ENCODE measurements at regions not wholly inside any gene's neighbourhood (a gene's known extent, or its start where the extent isn't known, plus 50 kb on each side); places are given as distances from the start of the nearest gene placed in this dataset.

DNA sequence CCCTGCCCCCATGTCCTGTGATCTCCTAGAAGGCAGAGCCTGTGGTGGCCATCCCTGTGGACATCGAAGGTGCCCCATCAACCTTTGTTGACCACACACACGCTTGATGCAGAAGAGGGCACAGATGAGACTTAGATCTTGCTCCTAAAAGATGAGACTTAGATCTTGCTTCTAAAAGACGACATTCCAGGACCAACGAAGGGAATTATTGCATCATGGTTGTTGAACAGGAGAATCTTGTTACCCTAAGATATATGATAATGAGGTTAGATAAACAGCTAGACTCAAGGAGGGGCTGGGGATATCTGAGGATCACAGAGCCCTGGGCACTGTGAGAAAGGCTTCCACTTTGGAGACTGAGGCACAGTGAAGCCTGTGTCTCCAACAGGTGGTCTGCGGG lies 91.1 kb upstream of the WSCD2 start:
- DNase-seq (ENCODE audit: low spot score), result no peak

DNA sequence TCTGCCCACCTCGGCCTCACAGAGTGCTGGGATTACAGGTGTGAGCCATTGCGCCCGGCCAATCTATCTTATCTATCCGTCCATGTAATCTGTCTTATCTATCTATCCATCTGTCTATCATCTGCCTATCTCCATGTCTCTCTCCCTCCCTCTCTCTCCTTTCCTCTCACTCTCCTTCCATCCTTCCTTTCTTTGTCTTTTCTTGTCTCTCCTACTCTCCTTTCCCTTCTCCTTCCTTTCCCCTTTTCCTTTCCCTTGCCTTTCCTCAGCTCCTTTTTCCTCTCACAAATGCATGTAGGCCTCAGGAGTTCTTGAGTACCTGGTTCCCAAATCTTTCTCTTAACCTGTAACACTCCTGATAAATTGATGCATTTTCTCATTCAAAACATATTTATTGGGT lies 89.3 kb upstream of the WSCD2 start:
- no peak for DNase-seq (ENCODE audit: low spot score)

DNA sequence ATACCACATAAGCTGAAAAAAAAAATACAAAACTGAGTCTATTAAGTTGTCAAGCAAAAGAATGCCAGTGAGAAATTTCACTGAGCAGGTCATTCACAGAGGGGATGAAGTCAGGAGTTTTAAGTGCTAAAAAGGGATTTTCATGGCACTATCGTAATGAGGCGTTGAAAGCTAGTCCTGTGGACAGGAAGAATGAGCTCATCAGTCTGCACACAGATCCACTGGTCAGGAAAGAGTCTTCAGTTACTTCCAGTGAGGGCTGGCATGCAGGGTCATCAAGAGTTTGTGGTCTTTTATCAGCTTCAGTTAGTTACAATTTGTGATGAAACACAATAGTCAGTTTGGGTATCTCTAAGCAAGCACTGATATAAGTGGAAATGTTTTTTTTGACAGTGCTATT lies 88.1 kb upstream of the WSCD2 start:
- DNase-seq (ENCODE audit: low spot score), result no peak

DNA sequence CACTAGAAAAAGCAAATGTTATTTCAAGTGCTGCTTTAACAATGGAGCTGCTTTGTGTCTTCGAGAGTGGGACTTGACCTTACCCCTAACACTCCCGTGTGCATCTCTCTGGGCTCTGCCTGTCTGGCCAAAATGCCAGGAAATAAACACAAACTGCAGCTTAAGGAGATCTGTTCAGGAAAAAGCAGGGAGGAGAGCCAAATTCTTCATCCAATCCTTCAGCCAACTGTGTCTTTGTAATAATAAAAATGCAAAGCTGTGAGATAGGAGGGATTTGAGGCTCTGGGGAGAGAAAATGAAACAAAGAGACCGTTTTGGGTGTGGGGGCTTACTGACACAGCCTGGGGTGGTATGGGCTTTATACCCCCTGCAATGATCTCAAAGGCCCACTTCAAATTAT lies 85.8 kb upstream of the WSCD2 start:
- no peak for DNase-seq (ENCODE audit: low spot score)

DNA sequence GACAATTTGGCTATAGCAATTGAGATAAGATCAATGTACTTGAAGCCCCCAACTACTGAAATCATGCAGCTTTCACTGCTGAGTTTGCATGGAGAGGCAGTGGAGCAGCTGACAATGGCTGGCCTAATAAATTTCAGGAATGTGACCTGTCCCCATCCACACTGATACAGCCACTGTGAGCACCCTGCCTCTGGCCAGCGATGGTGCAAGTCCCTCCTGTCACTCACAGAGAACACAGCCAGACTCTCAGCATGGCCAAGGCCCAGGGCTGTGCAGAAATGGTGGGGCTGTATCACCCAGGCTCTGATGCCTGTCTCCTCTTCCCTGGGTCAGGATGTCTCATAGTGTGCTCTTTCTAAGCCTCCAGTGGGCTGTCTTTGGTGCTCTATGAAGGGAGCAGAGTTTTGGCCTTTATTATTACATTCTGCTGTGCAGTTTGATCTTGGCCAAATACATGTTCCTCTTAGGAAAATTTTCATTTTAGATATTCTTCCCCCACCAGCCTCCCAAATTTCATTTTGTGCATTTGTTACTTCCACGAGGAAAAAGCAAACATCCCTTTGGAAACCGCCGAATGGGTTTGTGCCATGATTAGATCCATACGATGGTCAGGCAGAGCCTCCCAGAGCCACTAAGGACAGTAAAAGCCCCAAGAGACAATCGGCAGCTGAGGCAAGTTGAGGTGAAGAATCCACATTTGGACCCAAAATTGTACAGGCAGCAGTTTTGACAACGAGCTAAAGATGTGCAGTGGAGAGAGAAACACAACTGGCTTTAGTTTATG lies 85.1 kb upstream of the WSCD2 start:
- no peak for DNase-seq (ENCODE audit: low spot score)

DNA sequence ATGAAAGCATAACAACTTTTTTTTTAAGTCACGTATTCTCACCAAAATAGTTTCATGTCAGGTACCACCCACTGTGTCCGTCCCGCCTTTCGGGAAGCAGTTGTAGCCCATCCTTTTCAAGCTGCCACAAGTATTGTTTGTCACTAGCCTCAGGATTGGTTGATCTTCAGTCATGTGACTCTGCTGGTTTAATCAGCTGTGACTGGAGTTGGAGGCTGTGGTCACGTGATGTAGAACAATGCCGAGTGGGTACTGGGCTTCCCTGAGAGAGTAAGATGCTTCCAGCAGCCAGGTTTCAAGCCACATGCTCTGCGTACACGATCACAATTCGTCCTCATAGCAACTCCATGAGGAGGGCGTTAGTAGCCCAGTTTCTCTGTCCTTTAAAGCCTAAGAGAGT lies 83.0 kb upstream of the WSCD2 start:
- DNase-seq (ENCODE audit: low spot score), result no peak

DNA sequence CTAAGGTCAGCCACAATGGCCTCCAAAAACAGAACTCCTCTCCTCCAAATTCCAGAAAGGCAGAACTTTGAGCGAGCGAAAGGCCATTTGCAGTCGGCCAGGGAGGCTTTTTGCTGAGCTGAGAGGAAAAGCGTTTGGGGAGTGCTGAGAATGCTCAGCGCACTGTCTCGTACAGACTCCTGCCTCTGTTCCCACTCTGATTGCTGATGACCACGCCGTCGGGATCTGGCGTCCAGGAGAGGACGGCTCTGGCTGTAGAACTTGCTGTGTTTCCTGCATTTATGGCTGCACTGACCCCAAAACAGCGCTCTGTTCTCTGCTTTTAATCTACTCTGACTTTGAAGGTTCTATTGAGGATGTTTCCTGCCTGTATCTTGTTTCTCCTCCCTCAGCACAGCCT lies 82.4 kb upstream of the WSCD2 start:
- DNase-seq (ENCODE audit: low spot score), result no peak

DNA sequence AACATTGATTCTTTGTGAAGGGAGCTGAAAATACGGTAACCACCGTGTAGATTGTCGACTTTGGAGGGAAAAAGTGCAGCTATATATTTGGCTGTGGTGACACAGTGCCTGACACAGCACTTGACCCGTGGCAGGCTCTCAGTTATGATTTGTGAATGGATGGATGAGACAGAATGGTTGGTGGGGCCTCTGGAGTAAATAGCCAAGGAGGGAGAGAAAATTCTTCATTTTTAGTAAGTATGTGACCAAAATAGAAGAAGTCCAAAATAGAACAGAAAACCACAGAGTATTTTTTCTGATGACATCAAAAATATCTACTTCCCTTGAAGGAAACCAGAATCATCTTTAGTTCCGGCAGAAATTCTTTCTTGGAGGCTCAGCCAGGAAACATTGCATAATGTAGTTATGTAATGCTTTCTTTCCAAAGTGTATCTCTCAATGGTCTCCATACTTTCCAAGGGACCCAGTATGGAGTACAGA lies 82.0 kb upstream of the WSCD2 start:
- no peak for DNase-seq (ENCODE audit: low spot score)

DNA sequence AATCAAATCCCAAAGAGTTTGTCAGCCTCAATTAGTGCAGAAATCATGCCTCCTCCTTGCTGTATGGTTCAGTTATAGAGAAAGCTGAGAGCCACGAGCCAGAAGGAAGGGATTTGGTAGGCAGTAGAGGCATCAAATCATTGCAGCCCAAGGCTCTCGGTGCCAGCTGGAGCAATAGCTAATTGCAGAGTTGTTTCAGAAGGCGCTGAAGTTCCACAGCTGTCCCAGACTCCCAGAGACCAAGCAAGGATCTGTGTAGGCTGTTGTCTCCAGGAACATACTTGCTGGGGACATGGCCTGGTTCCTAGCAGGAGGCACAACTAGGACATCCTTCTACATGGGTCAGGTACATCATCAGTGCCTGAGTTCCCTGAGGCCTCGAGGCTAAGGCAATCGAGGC lies 80.4 kb upstream of the WSCD2 start:
- DNase-seq (ENCODE audit: low spot score), result no peak

DNA sequence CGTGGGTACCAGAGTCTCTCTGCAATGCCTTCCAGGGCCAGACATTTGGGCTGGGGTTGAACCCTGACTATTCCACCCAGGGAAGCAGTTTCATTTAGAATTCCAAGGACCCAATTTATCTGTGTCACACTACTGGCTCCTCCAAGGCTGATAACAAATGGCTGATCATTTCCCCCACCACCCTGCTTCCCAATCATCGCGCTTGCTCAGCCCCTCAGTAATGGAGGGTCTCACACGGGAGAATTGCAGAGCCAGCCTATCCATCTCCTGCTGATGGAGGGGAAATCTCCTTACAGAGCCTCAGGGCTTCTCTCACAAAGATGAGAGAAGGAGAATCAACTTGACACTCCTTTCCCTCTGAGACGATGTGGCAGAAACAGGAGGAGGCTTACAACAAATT lies 78.4 kb upstream of the WSCD2 start:
- no peak for DNase-seq (ENCODE audit: low spot score)

DNA sequence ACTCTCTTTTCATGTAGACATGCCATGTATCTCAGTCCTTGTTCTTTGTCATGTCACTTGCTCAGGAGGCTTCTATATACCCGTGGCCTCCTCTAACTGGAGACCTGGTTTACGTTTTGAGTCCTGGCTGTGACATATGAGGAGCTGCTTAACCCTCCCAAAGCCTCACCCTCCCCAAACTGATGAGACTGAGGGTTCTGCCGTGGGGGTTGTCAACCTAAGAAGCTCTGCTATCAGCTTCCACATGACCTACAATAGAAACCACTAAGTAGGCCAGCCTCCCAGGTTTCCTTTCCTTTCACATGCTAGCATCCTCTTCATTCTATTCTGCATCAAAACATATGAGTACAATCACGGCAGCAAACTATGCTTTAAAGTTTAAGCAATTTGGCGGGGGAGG lies 76.8 kb upstream of the WSCD2 start:
- no peak for DNase-seq (ENCODE audit: low spot score)

DNA sequence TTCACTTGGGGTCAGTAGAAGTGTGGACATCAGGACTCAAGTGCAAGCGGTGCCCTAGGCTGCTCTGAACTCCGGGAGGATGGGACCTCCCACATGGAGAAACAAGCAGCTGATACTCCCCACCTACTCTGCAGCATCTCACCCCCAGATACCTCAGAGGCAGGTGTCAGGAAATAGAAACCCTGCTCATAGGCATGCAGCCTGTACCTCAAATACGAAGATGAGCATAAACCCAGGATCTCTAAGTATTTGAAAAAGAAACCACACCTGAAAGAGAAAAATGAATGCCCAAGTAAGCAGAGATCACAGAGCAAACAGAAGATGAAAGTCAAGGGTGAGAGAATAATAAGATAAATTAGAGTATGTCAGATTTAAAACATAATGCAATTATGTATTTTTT lies 75.6 kb upstream of the WSCD2 start:
- no peak for DNase-seq (ENCODE audit: low spot score)

DNA sequence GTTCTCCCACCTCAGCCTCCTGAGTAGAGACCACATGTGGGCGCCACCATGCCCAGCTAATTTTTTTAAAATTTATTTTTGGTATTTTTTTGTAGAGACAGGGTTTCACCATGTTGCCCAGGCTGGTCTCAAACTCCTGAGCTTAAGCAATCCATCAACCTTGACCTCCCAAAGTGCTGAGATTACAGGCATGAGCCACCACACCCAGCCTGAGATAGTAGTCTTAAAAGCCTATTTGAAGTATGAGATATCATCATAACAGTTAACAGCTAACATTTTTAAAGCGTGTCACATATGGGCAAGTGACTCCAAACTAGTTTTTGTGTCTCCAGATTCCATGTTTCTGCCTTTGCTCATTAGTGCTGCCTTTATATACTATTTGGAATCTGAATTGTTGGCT lies 74.6 kb upstream of the WSCD2 start:
- no peak for DNase-seq (ENCODE audit: low spot score)

DNA sequence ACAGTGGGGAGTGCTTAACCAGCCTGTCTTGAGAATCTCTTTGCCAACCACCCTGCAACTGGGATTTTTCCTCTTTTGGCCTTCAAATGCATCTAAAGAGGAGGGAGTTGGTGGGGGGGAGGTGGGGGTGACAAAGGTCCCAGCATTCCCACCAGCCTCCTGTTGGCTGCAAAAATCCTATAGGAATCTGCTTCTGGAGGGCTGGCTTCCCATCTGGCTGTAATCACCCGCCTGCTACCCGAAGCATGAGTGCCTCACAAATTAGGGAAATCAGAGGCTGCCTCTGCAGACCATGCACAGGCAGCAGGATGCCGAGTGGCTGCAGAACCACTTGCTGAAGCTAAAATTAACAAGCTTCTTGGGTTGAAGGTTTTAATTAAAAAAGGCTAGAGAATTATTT lies 73.9 kb upstream of the WSCD2 start:
- DNase-seq (ENCODE audit: low spot score), result no peak

DNA sequence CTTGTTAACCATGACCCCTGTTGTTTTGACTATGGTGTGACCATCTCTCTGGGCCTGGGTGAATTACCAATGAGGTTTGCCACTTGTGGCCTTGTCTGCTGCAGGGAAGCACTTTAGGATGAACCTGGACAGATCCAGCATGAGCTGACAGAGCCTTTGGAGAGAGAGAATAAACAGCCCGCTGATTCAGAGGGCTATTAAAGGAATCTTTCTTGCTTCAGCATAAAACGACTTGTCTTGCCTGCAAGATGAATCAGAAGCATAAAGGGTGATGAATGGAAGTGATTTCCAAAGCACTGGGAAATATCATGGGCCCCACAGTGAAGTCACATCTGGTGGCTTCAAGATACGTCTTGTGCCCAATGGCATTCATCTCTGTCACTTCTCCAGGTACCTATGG lies 69.0 kb upstream of the WSCD2 start:
- DNase-seq (ENCODE audit: low spot score), result no peak

DNA sequence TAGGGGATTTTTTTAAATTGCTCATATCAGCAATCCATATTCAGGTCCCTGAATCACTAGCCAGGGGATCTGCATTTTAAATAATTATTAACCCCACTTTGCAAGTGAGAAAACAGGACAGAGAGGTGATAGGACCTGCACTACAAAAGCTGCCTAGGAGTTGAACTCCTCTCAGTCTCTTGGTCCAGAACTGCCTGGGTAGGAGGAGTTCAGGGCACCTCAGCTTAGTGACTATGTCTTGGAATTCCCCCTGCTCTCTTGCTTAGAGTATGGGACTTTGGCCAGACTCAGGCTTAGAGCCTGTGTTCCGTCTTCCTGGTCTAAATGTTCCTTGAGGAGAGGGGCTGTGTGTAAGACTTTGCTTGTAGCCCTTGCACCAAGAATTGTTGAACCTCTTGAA lies 68.2 kb upstream of the WSCD2 start:
- no peak for DNase-seq (ENCODE audit: low spot score)

DNA sequence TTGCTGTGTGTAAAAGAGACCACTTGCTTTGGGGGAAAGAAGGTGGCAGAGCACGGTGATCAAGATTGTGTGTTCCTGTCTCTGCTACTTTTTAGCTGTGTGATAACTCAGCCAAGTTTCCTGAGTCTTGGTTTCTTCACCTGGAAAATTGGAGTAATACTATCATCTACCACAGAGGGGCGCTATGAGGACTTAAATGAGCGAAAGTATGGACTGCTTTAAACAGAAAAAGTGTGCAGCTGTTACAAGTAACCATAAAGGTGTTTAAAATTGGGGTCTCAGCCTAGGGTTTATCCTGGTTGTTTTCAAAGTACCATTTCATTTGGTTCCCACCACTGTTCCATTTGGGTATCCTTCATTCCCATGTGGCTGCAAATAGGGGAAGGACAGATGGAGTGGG lies 65.9 kb upstream of the WSCD2 start:
- peak; percentile 5 for DNase-seq (ENCODE audit: low spot score)

DNA sequence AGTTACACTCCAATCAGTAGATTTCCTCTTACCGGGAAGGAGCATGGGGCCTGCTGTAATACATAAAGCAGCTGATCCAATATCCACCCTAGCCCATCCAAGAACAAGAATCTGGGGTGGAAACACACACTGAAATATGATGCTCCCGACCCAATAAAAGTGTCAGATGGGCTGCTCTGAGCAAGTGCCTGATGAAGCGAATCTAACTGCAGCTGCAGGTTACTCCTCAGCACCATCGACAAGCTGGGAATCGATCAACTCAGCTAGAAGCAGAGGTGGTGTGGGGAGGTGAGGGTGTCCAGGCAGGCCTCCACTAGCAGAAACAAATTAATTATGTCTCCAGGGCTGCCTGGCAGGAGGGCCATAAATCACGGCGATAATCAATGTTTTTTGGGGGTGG lies 64.0 kb upstream of the WSCD2 start:
- no peak for DNase-seq (ENCODE audit: low spot score)

DNA sequence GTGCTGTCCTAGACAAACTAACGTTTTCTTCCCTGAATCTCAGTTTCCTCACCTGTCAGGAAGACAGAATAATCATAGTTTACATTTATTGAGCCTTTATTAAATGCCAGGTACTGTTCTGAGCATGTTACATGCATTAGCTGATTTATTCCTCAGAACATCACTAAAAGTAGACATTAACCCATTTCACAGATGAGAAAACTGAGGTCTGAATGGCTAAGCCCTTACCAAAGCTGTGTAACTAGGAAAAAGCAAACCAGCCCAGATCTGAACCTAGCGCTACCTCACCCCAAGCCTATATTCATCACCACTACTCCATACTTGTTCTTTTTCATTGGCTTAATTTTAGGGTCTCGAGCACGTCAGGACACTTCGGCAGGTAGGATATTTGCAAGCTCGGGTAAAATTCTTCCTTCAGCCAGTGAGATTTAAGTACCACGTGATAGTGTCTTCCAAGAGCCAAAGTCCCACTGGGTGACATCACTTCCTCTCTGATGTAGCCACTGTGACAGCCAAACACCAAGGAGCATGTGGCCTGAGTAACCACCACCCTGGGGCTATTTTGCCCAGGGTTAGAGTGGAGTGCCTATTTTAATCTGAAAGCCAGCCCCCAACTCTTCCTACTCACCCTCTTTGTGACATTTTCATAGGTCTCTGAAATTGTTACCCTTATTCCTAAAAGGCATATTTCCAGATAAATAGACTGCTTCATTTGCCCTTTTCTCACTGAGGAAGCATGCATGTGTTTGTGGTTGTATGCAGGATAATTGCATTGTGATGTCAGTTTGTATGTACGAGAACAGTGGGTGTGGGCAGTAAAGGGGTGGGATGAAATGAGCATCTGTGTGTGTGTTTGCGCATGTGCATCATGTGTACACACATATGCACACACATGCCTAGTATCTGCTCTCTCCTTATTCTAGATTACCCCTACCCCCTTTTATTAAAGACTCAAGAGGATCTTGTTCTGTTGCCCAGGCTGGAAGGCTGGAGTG lies 62.2 kb upstream of the WSCD2 start:
- no peak for DNase-seq (ENCODE audit: low spot score)

DNA sequence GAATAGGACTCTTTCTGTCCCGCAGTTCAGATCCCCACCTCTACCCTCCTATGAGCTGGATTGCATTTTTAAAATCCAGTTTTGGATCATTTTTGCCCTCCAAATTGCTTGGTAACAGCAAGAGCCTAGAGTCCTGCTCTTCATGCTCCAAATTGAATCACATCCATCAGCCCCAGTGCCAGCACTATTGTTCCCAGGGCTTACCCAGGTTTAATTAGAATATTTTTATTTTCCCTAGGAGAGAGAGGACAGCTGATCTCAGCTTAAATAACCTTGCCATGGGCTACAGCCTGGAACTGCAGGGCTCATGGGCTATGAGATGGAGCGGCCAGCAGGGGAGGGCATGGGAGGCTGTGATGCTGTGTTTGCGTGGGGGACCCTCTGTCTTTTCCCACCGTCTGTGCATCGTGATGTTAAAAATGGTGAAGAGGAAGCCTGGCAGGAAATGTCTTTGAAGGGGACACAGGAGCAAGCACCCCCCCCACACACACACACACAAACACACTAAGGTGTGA lies 59.4 kb upstream of the WSCD2 start:
- DNase-seq (ENCODE audit: low spot score), result no peak

DNA sequence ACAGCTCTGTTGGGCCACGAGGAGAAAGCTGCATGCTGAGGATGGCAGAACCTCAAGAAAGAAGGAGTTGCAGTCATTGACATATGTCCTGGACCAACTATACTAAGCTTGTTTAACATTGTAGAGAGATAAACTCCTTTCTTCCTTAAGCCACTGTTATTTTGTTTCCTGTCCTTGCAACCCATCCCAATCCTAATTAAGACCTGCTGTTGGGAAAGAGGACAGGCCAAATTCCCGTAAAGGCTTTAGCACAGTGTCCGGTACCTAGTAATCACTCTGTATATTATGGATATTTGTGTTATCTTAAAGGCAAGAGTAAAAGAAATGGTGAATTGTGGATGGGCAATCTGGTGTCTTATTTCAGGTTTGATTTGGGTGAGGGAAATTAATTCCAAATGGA lies 53.5 kb upstream of the WSCD2 start:
- no peak for DNase-seq (ENCODE audit: low spot score)

DNA sequence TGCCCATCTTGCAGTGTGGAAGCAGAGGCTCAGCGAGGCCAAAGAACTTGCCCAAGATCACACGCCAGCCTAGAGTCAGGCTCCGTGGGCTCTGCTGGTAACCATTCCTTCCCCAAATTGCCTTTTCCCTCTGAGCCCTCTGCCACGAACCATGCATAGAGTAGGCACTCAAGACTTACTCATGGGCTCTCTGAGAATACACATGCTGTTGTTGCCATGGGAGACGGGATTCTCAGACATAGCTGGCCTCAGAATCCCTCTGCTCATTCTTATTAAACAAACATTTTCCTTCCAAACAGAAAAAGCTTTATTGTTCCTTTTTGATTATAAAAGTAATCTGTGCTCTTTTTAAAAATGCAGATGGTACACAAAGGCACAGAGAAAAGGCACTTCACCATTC lies 52.5 kb upstream of the WSCD2 start:
- no peak for DNase-seq (ENCODE audit: low spot score)

DNA sequence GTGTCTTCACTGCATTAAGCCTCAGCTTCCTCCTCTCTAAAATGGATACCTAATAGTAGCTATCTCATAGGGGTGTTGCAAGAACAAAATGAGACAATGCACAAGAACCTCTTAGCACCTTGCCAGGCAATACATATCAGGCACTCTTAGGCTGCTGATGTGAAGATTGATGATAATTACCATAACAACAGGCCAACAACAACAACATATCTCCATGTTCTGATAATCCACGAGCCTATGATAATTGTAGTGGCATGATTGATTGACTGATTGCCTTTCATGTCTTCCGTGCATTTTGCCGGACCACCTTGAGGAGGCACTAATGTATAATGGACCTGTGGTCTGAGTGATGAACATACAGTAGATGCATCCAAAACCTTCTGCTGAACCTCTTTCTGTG lies 50.7 kb upstream of the WSCD2 start:
- no peak for DNase-seq (ENCODE audit: low spot score)
